ENCODE measurements at regions not wholly inside any gene's neighbourhood (a gene's known extent, or its start where the extent isn't known, plus 50 kb on each side); places are given as distances from the start of the nearest gene placed in this dataset.

DNA sequence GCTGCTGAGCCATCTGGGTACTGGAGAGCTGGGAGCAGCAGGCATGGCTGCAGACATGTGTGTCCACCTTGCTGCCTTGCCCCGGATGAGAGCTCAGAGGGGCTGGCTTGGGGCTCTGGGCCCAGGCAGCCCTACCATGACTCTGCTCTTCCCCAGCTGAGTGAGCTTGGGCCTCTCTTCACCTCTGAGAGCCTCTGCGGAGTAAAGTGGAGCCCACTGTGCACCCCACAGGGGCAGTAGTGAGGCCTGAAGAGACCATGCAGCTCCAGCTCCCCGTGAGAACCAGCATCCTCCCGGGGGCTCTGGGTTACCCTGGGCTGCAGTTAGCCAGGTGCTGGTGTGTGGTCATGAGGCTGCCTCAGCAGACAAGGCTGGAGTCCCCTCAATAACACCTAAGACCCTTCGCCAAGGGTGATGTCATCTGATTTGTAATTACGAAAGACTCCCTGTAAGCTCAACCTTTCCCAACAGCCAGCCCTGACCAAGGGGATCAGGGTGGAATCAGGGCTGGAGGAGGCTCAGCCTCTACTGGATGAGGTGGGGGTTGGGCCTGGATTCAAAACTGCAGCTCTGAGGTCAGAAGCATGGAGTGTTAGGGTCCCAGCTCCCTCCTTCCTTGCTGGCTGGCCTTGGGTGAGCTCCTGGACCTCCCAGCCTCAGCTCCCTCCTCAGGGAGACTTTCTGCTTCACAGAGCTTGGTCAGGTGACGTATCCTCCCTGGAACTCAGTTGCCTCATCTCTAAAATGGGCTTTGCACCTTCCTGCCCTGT is 308.0 kb downstream of the MATN1 start:
- Histone ChIP-seq H3K27me3 (replicated peaks in 1 of 2; ENCODE audit: control insufficient read depth in 2 of 2, insufficient read depth in 2 of 2, low read length in 1 of 2) (peaks cover 0 to 1% of the 10 kb centered on the region in 2 experiments; a peak in 2 of 4 replicates), H3K4me2 (ENCODE audit: control insufficient read depth, insufficient read depth) (no peak overlapping the region), H3K79me2 (ENCODE audit: control insufficient read depth, insufficient read depth, low read length) (no peaks in the 10 kb centered on the region), H3K4me3 (no peak overlapping the region), H2AFZ (ENCODE audit: control insufficient read depth, low read depth, low read length) (no peak overlapping the region), H4K20me1 (ENCODE audit: control insufficient read depth, insufficient read depth) (no peaks in the 10 kb centered on the region), H3K9ac (ENCODE audit: control insufficient read depth, insufficient read depth, low read length) (no peak overlapping the region), H3K9me3 (replicated peaks; ENCODE audit: control insufficient read depth, insufficient read depth, low read length) (no peaks in the 10 kb centered on the region; the same call in 2 of the 3 replicates), H3K36me3 (ENCODE audit: control insufficient read depth in 2 of 2, insufficient read depth in 2 of 2, low read length in 1 of 2) (no peaks in the 10 kb centered on the region), H3K4me1 (ENCODE audit: control insufficient read depth, insufficient read depth, low read length) (no peaks in the 10 kb centered on the region), H3K27ac (ENCODE audit: control insufficient read depth, insufficient read depth) (no peak overlapping the region)
- FAIRE-seq (no peak), ATAC-seq (no peak), DNase-seq (ENCODE audit: low read depth, low spot score) (no peak)
- ChIA-PET RAD21 (ENCODE audit: unreplicated experiment) (no interaction called here), POLR2A (no interaction called here), CTCF (no interaction called here), SMC1A (ENCODE audit: uncharacterized antibody, unreplicated experiment) (no interaction called here)
- intact Hi-C loops (cut with micrococcal nuclease; ENCODE audit: unreplicated experiment) (no loop called here), in situ Hi-C loops (cut with MboI) (no loop called here)
- 5% methylated on average over 7 of the region's 7 CpGs for WGBS (ENCODE audit: insufficient coverage, insufficient replicate concordance, low lambda C conversion rate, missing lambda C conversion rate)
- no peak for TF ChIP-seq TCF7 (IDR thresholded peaks at IDR 0.05; ENCODE audit: borderline replicate concordance)
- TF ChIP-seq, protein P1, sequence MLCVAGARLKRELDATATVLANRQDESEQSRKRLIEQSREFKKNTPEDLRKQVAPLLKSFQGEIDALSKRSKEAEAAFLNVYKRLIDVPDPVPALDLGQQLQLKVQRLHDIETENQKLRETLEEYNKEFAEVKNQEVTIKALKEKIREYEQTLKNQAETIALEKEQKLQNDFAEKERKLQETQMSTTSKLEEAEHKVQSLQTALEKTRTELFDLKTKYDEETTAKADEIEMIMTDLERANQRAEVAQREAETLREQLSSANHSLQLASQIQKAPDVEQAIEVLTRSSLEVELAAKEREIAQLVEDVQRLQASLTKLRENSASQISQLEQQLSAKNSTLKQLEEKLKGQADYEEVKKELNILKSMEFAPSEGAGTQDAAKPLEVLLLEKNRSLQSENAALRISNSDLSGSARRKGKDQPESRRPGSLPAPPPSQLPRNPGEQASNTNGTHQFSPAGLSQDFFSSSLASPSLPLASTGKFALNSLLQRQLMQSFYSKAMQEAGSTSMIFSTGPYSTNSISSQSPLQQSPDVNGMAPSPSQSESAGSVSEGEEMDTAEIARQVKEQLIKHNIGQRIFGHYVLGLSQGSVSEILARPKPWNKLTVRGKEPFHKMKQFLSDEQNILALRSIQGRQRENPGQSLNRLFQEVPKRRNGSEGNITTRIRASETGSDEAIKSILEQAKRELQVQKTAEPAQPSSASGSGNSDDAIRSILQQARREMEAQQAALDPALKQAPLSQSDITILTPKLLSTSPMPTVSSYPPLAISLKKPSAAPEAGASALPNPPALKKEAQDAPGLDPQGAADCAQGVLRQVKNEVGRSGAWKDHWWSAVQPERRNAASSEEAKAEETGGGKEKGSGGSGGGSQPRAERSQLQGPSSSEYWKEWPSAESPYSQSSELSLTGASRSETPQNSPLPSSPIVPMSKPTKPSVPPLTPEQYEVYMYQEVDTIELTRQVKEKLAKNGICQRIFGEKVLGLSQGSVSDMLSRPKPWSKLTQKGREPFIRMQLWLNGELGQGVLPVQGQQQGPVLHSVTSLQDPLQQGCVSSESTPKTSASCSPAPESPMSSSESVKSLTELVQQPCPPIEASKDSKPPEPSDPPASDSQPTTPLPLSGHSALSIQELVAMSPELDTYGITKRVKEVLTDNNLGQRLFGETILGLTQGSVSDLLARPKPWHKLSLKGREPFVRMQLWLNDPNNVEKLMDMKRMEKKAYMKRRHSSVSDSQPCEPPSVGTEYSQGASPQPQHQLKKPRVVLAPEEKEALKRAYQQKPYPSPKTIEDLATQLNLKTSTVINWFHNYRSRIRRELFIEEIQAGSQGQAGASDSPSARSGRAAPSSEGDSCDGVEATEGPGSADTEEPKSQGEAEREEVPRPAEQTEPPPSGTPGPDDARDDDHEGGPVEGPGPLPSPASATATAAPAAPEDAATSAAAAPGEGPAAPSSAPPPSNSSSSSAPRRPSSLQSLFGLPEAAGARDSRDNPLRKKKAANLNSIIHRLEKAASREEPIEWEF (IDR thresholded peaks at IDR 0.05; ENCODE audit: insufficient replicate concordance, low read depth, low read length), result no peak
- TF ChIP-seq RUNX3 (IDR thresholded peaks at IDR 0.05; ENCODE audit: low read length), result no peak
- TF ChIP-seq IKZF1 (conservative IDR thresholded peaks at IDR 0.05), result no peak
- TF ChIP-seq, protein P2, sequence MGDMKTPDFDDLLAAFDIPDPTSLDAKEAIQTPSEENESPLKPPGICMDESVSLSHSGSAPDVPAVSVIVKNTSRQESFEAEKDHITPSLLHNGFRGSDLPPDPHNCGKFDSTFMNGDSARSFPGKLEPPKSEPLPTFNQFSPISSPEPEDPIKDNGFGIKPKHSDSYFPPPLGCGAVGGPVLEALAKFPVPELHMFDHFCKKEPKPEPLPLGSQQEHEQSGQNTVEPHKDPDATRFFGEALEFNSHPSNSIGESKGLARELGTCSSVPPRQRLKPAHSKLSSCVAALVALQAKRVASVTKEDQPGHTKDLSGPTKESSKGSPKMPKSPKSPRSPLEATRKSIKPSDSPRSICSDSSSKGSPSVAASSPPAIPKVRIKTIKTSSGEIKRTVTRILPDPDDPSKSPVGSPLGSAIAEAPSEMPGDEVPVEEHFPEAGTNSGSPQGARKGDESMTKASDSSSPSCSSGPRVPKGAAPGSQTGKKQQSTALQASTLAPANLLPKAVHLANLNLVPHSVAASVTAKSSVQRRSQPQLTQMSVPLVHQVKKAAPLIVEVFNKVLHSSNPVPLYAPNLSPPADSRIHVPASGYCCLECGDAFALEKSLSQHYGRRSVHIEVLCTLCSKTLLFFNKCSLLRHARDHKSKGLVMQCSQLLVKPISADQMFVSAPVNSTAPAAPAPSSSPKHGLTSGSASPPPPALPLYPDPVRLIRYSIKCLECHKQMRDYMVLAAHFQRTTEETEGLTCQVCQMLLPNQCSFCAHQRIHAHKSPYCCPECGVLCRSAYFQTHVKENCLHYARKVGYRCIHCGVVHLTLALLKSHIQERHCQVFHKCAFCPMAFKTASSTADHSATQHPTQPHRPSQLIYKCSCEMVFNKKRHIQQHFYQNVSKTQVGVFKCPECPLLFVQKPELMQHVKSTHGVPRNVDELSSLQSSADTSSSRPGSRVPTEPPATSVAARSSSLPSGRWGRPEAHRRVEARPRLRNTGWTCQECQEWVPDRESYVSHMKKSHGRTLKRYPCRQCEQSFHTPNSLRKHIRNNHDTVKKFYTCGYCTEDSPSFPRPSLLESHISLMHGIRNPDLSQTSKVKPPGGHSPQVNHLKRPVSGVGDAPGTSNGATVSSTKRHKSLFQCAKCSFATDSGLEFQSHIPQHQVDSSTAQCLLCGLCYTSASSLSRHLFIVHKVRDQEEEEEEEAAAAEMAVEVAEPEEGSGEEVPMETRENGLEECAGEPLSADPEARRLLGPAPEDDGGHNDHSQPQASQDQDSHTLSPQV (IDR thresholded peaks at IDR 0.05), result no peak
- TF ChIP-seq IKZF2 (IDR thresholded peaks at IDR 0.05), result no peak
- BruUV-seq (replicated peaks), result no TSS peak
